IMR-90 (cell line): ENCODE measurements at regions not wholly inside any gene's neighbourhood (a gene's known extent, or its start where the extent isn't known, plus 50 kb on each side); places are given as distances from the start of the nearest gene placed in this dataset.
A peak's percentile ranks its signal among the peaks of the same experiment; 100 is the strongest.

Experiments
- ATAC-seq: fragments of 200-7000 bp; cut with Tn5 transposase; 2 replicates; pipeline ENCODE4 v1.9.1; 2020; ENCODE audit warnings: low read depth, mild to moderate bottlenecking, moderate library complexity
- BruUV-seq: library from RNA; stranded (reverse); fragments of 400-500 nt; replicated peaks from 2 replicates; lab custom pipeline; 2021; lab: Mats Ljungman, UMichigan
- CTCF ChIA-PET: fragments of 300-600 bp; formaldehyde crosslinking; extraction: SDS; loops from one replicate; lab custom pipeline; 2021; ENCODE audit warnings: antibody characterized with exemption; lab: Yijun Ruan, JAX
- POLR2A ChIA-PET: fragments of 300-600 bp; sonication (Branson Sonifier 250); formaldehyde crosslinking; loops from one replicate; lab custom pipeline; 2022; ENCODE audit warnings: antibody characterized with exemption; ENCODE audit not compliant: unreplicated experiment; lab: Charles Lee
- DNase-seq: peaks from one replicate; pipeline ENCODE4 v3.0.0; 2013
- H2AFZ ChIP-seq: replicated peaks from 2 replicates; pipeline ENCODE3; 2013; ENCODE audit warnings: low read length, mild to moderate bottlenecking; ENCODE audit not compliant: poor library complexity
- H2AK5ac ChIP-seq: 2 replicates; pipeline ENCODE4 v1.6.1; 2013; ENCODE audit warnings: low read depth, low read length, inconsistent platforms
- H2AK9ac ChIP-seq: replicated peaks from 2 replicates; pipeline ENCODE3; 2013; ENCODE audit warnings: mild to moderate bottlenecking, low read depth, low read length, moderate library complexity; ENCODE audit not compliant: poor library complexity
- H2BK120ac ChIP-seq: 2 replicates; pipeline ENCODE4 v1.6.1; 2013; ENCODE audit warnings: low read depth, low read length, inconsistent platforms
- H2BK15ac ChIP-seq: 3 replicates; pipeline ENCODE4 v1.6.1; 2013; ENCODE audit warnings: low read depth, low read length, inconsistent platforms
- H2BK20ac ChIP-seq: 2 replicates; pipeline ENCODE4 v1.6.1; 2013; ENCODE audit warnings: low read depth, mild to moderate bottlenecking, inconsistent platforms, low read length, moderate library complexity
- H2BK5ac ChIP-seq: 2 replicates; pipeline ENCODE4 v1.6.1; 2013; ENCODE audit warnings: mild to moderate bottlenecking, low read depth, low read length, inconsistent platforms; ENCODE audit not compliant: poor library complexity, severe bottlenecking
- H3K14ac ChIP-seq: replicated peaks from 2 replicates; pipeline ENCODE4 v1.6.1; 2013; ENCODE audit warnings: low read depth, low read length, inconsistent platforms
- H3K18ac ChIP-seq: 2 replicates; pipeline ENCODE4 v1.6.1; 2013; ENCODE audit warnings: low read depth, low read length, control low read depth
- H3K23ac ChIP-seq: 2 replicates; pipeline ENCODE4 v1.6.1; 2013; ENCODE audit warnings: low read depth, low read length, inconsistent platforms
- H3K27ac ChIP-seq: 2 replicates; pipeline ENCODE4 v1.5.1; 2013; ENCODE audit warnings: mild to moderate bottlenecking, control low read depth, low read length; ENCODE audit not compliant: insufficient read depth
- H3K27me3 ChIP-seq: 2 replicates; pipeline ENCODE4 v1.6.1; 2013; ENCODE audit warnings: low read length; ENCODE audit not compliant: control insufficient read depth, insufficient read depth
- H3K36me3 ChIP-seq: 2 replicates; pipeline ENCODE4 v1.6.1; 2013; ENCODE audit warnings: low read length, mixed read lengths; ENCODE audit not compliant: control insufficient read depth, insufficient read depth
- H3K4ac ChIP-seq: 2 replicates; pipeline ENCODE4 v1.6.1; 2013; ENCODE audit warnings: low read depth, low read length, inconsistent platforms
- H3K4me1 ChIP-seq: 2 replicates; pipeline ENCODE4 v1.6.1; 2013; ENCODE audit warnings: low read length, mixed read lengths; ENCODE audit not compliant: control insufficient read depth, insufficient read depth
- H3K4me2 ChIP-seq: 2 replicates; pipeline ENCODE4 v1.6.1; 2013; ENCODE audit warnings: low read depth, mild to moderate bottlenecking, control low read depth, low read length, moderate library complexity
- H3K4me3 ChIP-seq: 2 replicates; pipeline ENCODE4 v1.5.1; 2013; ENCODE audit warnings: low read depth, mild to moderate bottlenecking, control low read depth, low read length, moderate library complexity; ENCODE audit not compliant: insufficient read depth
- H3K56ac ChIP-seq: 2 replicates; pipeline ENCODE4 v1.6.1; 2013; ENCODE audit warnings: low read length, inconsistent platforms; ENCODE audit not compliant: insufficient read depth; ENCODE audit errors: extremely low read depth
- H3K79me1 ChIP-seq, 2 experiments: 2 replicates each; pipeline ENCODE4 v1.6.1; 2013; ENCODE audit warnings: low read length in 2 of 2, inconsistent platforms in 1 of 2, low read depth in 1 of 2
- H3K9ac ChIP-seq: 2 replicates; pipeline ENCODE4 v1.6.1; 2013; ENCODE audit warnings: low read depth, low read length, control low read depth
- H3K9me1 ChIP-seq: 2 replicates; pipeline ENCODE4 v1.6.1; 2013; ENCODE audit warnings: low read length, inconsistent platforms; ENCODE audit not compliant: insufficient read depth
- H3K9me3 ChIP-seq: 2 replicates; pipeline ENCODE4 v1.6.1; 2013; ENCODE audit warnings: low read length; ENCODE audit not compliant: control insufficient read depth, insufficient read depth
- H4K20me1 ChIP-seq: 2 replicates; pipeline ENCODE4 v1.6.1; 2013; ENCODE audit warnings: low read length, inconsistent platforms; ENCODE audit not compliant: insufficient read depth
- H4K5ac ChIP-seq: 2 replicates; pipeline ENCODE4 v1.6.1; 2013; ENCODE audit warnings: mild to moderate bottlenecking, low read depth, low read length, control low read depth
- H4K8ac ChIP-seq, 2 experiments: 2 replicates each; pipeline ENCODE4 v1.6.1; 2013; ENCODE audit warnings: low read depth in 2 of 2, low read length in 2 of 2, control low read depth in 1 of 2, inconsistent platforms in 1 of 2
- H4K91ac ChIP-seq: 2 replicates; pipeline ENCODE4 v1.6.1; 2013; ENCODE audit warnings: low read depth, low read length, inconsistent platforms; ENCODE audit not compliant: insufficient read depth
- BHLHE40 ChIP-seq: fragments of 150-350 bp; IDR thresholded peaks from 2 replicates; pipeline ENCODE4 v1.6.1; 2016; ENCODE audit warnings: mild to moderate bottlenecking, low read depth, low read length
- CEBPB ChIP-seq: IDR thresholded peaks from 2 replicates; pipeline ENCODE4 v1.6.1; 2012; ENCODE audit warnings: low read depth, low read length, improper control_type of control experiment
- CHD1 ChIP-seq: IDR thresholded peaks from 2 replicates; pipeline ENCODE4 v1.6.1; 2012; ENCODE audit warnings: low read depth, low read length, improper control_type of control experiment
- CTCF ChIP-seq: conservative IDR thresholded peaks from 2 replicates; pipeline ENCODE4 v1.5.1; 2012; ENCODE audit warnings: mild to moderate bottlenecking, low read depth, low read length, improper control_type of control experiment
- ELK1 ChIP-seq: fragments of 150-350 bp; IDR thresholded peaks from 2 replicates; pipeline ENCODE4 v1.6.1; 2016; ENCODE audit warnings: low read depth, mild to moderate bottlenecking, low read length, moderate library complexity, borderline replicate concordance
- FOS ChIP-seq: fragments of 150-350 bp; IDR thresholded peaks from 2 replicates; pipeline ENCODE4 v1.6.1; 2016; ENCODE audit warnings: low read depth, low read length
- MAFK ChIP-seq: IDR thresholded peaks from 2 replicates; pipeline ENCODE4 v1.6.1; 2012; ENCODE audit warnings: low read depth, low read length, improper control_type of control experiment
- MAZ ChIP-seq: IDR thresholded peaks from 2 replicates; pipeline ENCODE4 v1.6.1; 2012; ENCODE audit warnings: low read depth, mild to moderate bottlenecking, low read length, improper control_type of control experiment, moderate library complexity, borderline replicate concordance
- MXI1 ChIP-seq: IDR thresholded peaks from 2 replicates; pipeline ENCODE4 v1.6.1; 2012; ENCODE audit warnings: low read depth, mild to moderate bottlenecking, low read length, moderate library complexity, borderline replicate concordance
- RAD21 ChIP-seq: IDR thresholded peaks from 2 replicates; pipeline ENCODE4 v1.6.1; 2012; ENCODE audit warnings: low read length, improper control_type of control experiment
- RCOR1 ChIP-seq: IDR thresholded peaks from 2 replicates; pipeline ENCODE4 v1.6.1; 2012; ENCODE audit warnings: mild to moderate bottlenecking, low read length, improper control_type of control experiment; ENCODE audit not compliant: insufficient replicate concordance
- SMC3 ChIP-seq: fragments of 150-350 bp; IDR thresholded peaks from 2 replicates; pipeline ENCODE4 v1.6.1; 2016; ENCODE audit warnings: low read depth, mild to moderate bottlenecking, antibody characterized with exemption, low read length, moderate library complexity
- USF2 ChIP-seq: fragments of 150-350 bp; IDR thresholded peaks from 2 replicates; pipeline ENCODE4 v1.6.1; 2017; ENCODE audit warnings: mild to moderate bottlenecking, antibody characterized with exemption, low read length, low read depth
- WGBS, 2 experiments: methylation state at CpG; one replicate each; pipeline versions ENCODE4 v1.1.5 to v1.1.7; 2013; ENCODE audit warnings: missing lambda C conversion rate in 2 of 2; ENCODE audit not compliant: insufficient read length in 1 of 2; ENCODE audit errors: extremely low coverage in 2 of 2; 5-methylcytosine and 5-hydroxymethylcytosine counted together
- dilution Hi-C: fragments of 300-500 bp; cut with HindIII; formaldehyde crosslinking; loops from one replicate; pipeline ENCODE4 v1.14.3; 2018; ENCODE audit warnings: low sequenced_read_pairs; ENCODE audit not compliant: unreplicated experiment
- in situ Hi-C: fragments of 300-500 bp; cut with MboI; formaldehyde crosslinking; loops from 3 replicates; pipeline ENCODE4 v1.14.3; 2019; ENCODE audit warnings: low sequenced_read_pairs, inconsistent platforms, mixed read lengths
- intact Hi-C: fragments of 100-400 bp; cut with micrococcal nuclease; formaldehyde crosslinking; loops from 2 replicates; pipeline ENCODE4 v1.10.0; 2022

- peak overlapping the region; percentile 3; the same call in 1 of the 2 replicates for H2BK120ac ChIP-seq
- H3K56ac ChIP-seq = no peak overlapping the region
- peaks cover 2% of the 10 kb centered on the region; the same call in 1 of the 2 replicates for H3K27me3 ChIP-seq
- H3K14ac ChIP-seq = 0 out of 2 replicates have a peak overlapping the region, but pooled peaks have one; percentile 1
- no peak overlapping the region for H2AFZ ChIP-seq
- H3K18ac ChIP-seq = no peak overlapping the region; the same call in 1 of the 2 replicates
- DNase-seq (peak; percentile 57), ATAC-seq (0 out of 2 replicates have a peak, but pooled peaks have one; percentile 18)
- no peak overlapping the region for H3K4me2 ChIP-seq
- H2BK5ac ChIP-seq = no peak overlapping the region
- no peak overlapping the region for H2AK9ac ChIP-seq
- H4K8ac ChIP-seq = no peak overlapping the region
- H3K9me3 ChIP-seq = peaks cover 4% of the 10 kb centered on the region; the same call in 1 of the 2 replicates
- ChIA-PET POLR2A (no interaction called here), CTCF (interaction anchor here (0.6 to 1.2 kb wide), 3 partner anchors 77 to 371 kb away, joined by 3 read pairs; no protein-coding TSS in a partner anchor)
- no peak overlapping the region for H3K9ac ChIP-seq
- in situ Hi-C loops = no loop called here
- H3K36me3 ChIP-seq = no peaks in the 10 kb centered on the region
- H2AK5ac ChIP-seq = no peak overlapping the region
- H3K79me1 ChIP-seq = no peaks in the 10 kb centered on the region
- peaks cover 19% of the 10 kb centered on the region; the same call in 1 of the 2 replicates for H3K4me1 ChIP-seq
- no peak overlapping the region for H4K5ac ChIP-seq
- no peak overlapping the region for H3K4me3 ChIP-seq
- 82% methylated on average over 2 of the region's 11 CpGs; no CpG with 5 or more reads in 1 of the 2 experiments for WGBS, 2 experiments
- no TSS peak for BruUV-seq
- H3K27ac ChIP-seq = peak overlapping the region; percentile 33; the same call in 1 of the 2 replicates
- H3K9me1 ChIP-seq = peaks cover 8% of the 10 kb centered on the region; the same call in 1 of the 2 replicates
- dilution Hi-C loops = no loop called here
- no peak overlapping the region for H3K4ac ChIP-seq
- H2BK20ac ChIP-seq = 0 out of 2 replicates have a peak overlapping the region, but pooled peaks have one; percentile 16
- intact Hi-C loops = loop anchor here (10.0 kb wide), 3 partner anchors 247 to 353 kb away; no protein-coding TSS in a partner anchor
- no peak overlapping the region for H2BK15ac ChIP-seq
- no peak overlapping the region for H3K23ac ChIP-seq
- no peak overlapping the region for H4K91ac ChIP-seq
- no peaks in the 10 kb centered on the region for H4K20me1 ChIP-seq
- TF ChIP-seq ELK1 (no peak), BHLHE40 (no peak), CEBPB (no peak), CHD1 (no peak), SMC3 (no peak), MXI1 (no peak), FOS (no peak), RCOR1 (no peak), RAD21 (no peak), MAFK (no peak), MAZ (no peak), USF2 (no peak), CTCF (no peak)
Observed at GRCh38 chr2:238727585-238728329, 120.1 kb upstream of the TWIST2 start.
